ENCODE measurements at regions not wholly inside any gene's neighbourhood (a gene's known extent, or its start where the extent isn't known, plus 50 kb on each side); places are given as distances from the start of the nearest gene placed in this dataset.
A peak's percentile ranks its signal among the peaks of the same experiment; 100 is the strongest.
"Not testable (repeated sequence)": the region's sequence is repeated elsewhere in the genome, so short reads cannot be mapped to it uniquely, and the experiment has no call there.

GRCh38 chr2:88802026-88802425, 110.6 kb downstream of the RPIA start:
- DNase-seq (ENCODE audit: low spot score); intact Hi-C loops (cut with DNase I): not testable (repeated sequence)

GRCh38 chr2:88807237-88807962, 115.9 kb downstream of the RPIA start:
- peak; percentile 48 for DNase-seq (ENCODE audit: low spot score)
- intact Hi-C loops (cut with DNase I), result no loop called here

- intact Hi-C loops (cut with DNase I), result no loop called here
- peak; percentile 48 for DNase-seq (ENCODE audit: low spot score)
Observed at GRCh38 chr2:88808083-88808482, 116.6 kb downstream of the RPIA start.

GRCh38 chr2:88808652-88809051, 117.2 kb downstream of the RPIA start:
- intact Hi-C loops (cut with DNase I), result no loop called here
- DNase-seq (ENCODE audit: low spot score), result no peak

- DNase-seq (ENCODE audit: low spot score), result peak; percentile 51
- intact Hi-C loops (cut with DNase I), result no loop called here
Observed at GRCh38 chr2:88809216-88809615, 117.7 kb downstream of the RPIA start.

GRCh38 chr2:88810017-88810416, 118.5 kb downstream of the RPIA start:
- DNase-seq (ENCODE audit: low spot score), result no peak
- intact Hi-C loops (cut with DNase I), result no loop called here

- intact Hi-C loops (cut with DNase I), result no loop called here
- peak; percentile 58 for DNase-seq (ENCODE audit: low spot score)
Observed at GRCh38 chr2:88810488-88810887, 119.0 kb downstream of the RPIA start.

GRCh38 chr2:88811233-88811632, 119.8 kb downstream of the RPIA start:
- intact Hi-C loops (cut with DNase I), result no loop called here
- no peak for DNase-seq (ENCODE audit: low spot score)

GRCh38 chr2:88811681-88812080, 120.2 kb downstream of the RPIA start:
- DNase-seq (ENCODE audit: low spot score), result peak; percentile 57
- intact Hi-C loops (cut with DNase I), result no loop called here

GRCh38 chr2:88813612-88814011, 122.1 kb downstream of the RPIA start:
- peak; percentile 53 for DNase-seq (ENCODE audit: low spot score)
- intact Hi-C loops (cut with DNase I), result no loop called here

GRCh38 chr2:88815282-88815681, 123.8 kb downstream of the RPIA start:
- intact Hi-C loops (cut with DNase I), result no loop called here
- no peak for DNase-seq (ENCODE audit: low spot score)

- intact Hi-C loops (cut with DNase I), result no loop called here
- peak; percentile 50 for DNase-seq (ENCODE audit: low spot score)
Observed at GRCh38 chr2:88815697-88816096, 124.2 kb downstream of the RPIA start.

GRCh38 chr2:88818381-88818780, 126.9 kb downstream of the RPIA start:
- no peak for DNase-seq (ENCODE audit: low spot score)
- intact Hi-C loops (cut with DNase I), result no loop called here

- intact Hi-C loops (cut with DNase I), result no loop called here
- DNase-seq (ENCODE audit: low spot score), result peak; percentile 47
Observed at GRCh38 chr2:88824951-88825350, 133.5 kb downstream of the RPIA start.

GRCh38 chr2:88826399-88826798, 134.9 kb downstream of the RPIA start:
- DNase-seq (ENCODE audit: low spot score), result no peak
- intact Hi-C loops (cut with DNase I), result no loop called here

- DNase-seq (ENCODE audit: low spot score), result peak; percentile 24
- intact Hi-C loops (cut with DNase I), result no loop called here
Observed at GRCh38 chr2:88827821-88828220, 136.3 kb downstream of the RPIA start.

- DNase-seq (ENCODE audit: low spot score), result peak; percentile 77
- intact Hi-C loops (cut with DNase I), result no loop called here
Observed at GRCh38 chr2:88828397-88829137, 137.1 kb downstream of the RPIA start.

- intact Hi-C loops (cut with DNase I), result no loop called here
- peak; percentile 24 for DNase-seq (ENCODE audit: low spot score)
Observed at GRCh38 chr2:88829607-88830463, 138.4 kb downstream of the RPIA start.

- no peak for DNase-seq (ENCODE audit: low spot score)
Observed at GRCh38 chr2:88831071-88831791, 139.8 kb downstream of the RPIA start.

More at GRCh38 chr2:88831071-88831791, 139.8 kb downstream of the RPIA start:
- intact Hi-C loops (cut with DNase I), result no loop called here

Data from posterior vena cava (tissue), 2 donors.